ENCODE measurements at regions not wholly inside any gene's neighbourhood (a gene's known extent, or its start where the extent isn't known, plus 50 kb on each side); places are given as distances from the start of the nearest gene placed in this dataset.

- TF ChIP-seq REST (IDR thresholded peaks at IDR 0.05; ENCODE audit: unreplicated experiment) = no peak
- no peak for TF ChIP-seq STAT1 (IDR thresholded peaks at IDR 0.05; ENCODE audit: unreplicated experiment)
- TF ChIP-seq EZH2 (IDR thresholded peaks at IDR 0.05; ENCODE audit: low read depth, unreplicated experiment) = no peak
Observed at GRCh38 chr1:114037631-114037890, 58.3 kb downstream of the OLFML3 start (continued).

- H3K9me2 ChIP-seq (ENCODE audit: insufficient read depth) = peaks cover 33% of the 10 kb centered on the region
- peaks cover 13% of the 10 kb centered on the region; the same call in 2 of the 3 replicates for H3K36me3 Mint-ChIP-seq (ENCODE audit: low read depth)
- H3F3A ChIP-seq (replicated peaks; ENCODE audit: low read depth) = peaks cover 21% of the 10 kb centered on the region
- H3K27ac ChIP-seq (ENCODE audit: low read depth) = peak overlapping the region; percentile 98
- peak overlapping the region; percentile 97 for H3K27ac Mint-ChIP-seq
- no peaks in the 10 kb centered on the region for H3K36me3 ChIP-seq (ENCODE audit: insufficient read depth)
- H3K4me3 ChIP-seq = peak overlapping the region; percentile 17
- peaks cover 4% of the 10 kb centered on the region; the same call in 1 of the 3 replicates for H3K9me3 Mint-ChIP-seq
- DNase-seq (ENCODE audit: low spot score) (peak; percentile 60), ATAC-seq (peak; percentile 21)
- no peaks in the 10 kb centered on the region for H3K27me3 ChIP-seq (ENCODE audit: insufficient read depth)
- no peak overlapping the region for H3K4me3 Mint-ChIP-seq
- H3K4me2 ChIP-seq = peak overlapping the region; percentile 45
- no peak overlapping the region for H2AFZ ChIP-seq
- no peaks in the 10 kb centered on the region for H3K79me2 ChIP-seq (replicated peaks; ENCODE audit: insufficient read depth)
- H4K20me1 ChIP-seq (replicated peaks; ENCODE audit: insufficient read depth) = no peaks in the 10 kb centered on the region
- peaks cover 7% of the 10 kb centered on the region for H3K27me3 Mint-ChIP-seq (ENCODE audit: insufficient read depth, low read depth, poor library complexity)
- peaks cover 44% of the 10 kb centered on the region for H3K4me1 Mint-ChIP-seq
- H3K4me1 ChIP-seq (ENCODE audit: insufficient read depth) = peaks cover 44% of the 10 kb centered on the region
- 0 out of 2 replicates have a peak, but pooled peaks have one; percentile 14 for TF ChIP-seq CREB1 (CRISPR knock-in tag; IDR thresholded peaks at IDR 0.05; ENCODE audit: low read depth)
- peak; percentile 93 for TF ChIP-seq NANOG (IDR thresholded peaks at IDR 0.05; ENCODE audit: borderline replicate concordance)
- TF ChIP-seq ZNF114 (CRISPR knock-in tag; IDR thresholded peaks at IDR 0.05) = no peak
- no peak for TF ChIP-seq EZH2 (IDR thresholded peaks at IDR 0.05; ENCODE audit: low read depth, unreplicated experiment)
- TF ChIP-seq EZH2phosphoT487 (IDR thresholded peaks at IDR 0.05; ENCODE audit: unreplicated experiment) = no peak
- TF ChIP-seq POLR2AphosphoS5 (IDR thresholded peaks at IDR 0.05; ENCODE audit: low read depth) = peak; percentile 27; the same call in 1 of the 2 replicates
- no peak for TF ChIP-seq REST (IDR thresholded peaks at IDR 0.05; ENCODE audit: unreplicated experiment)
- TF ChIP-seq STAT1 (IDR thresholded peaks at IDR 0.05; ENCODE audit: unreplicated experiment) = no peak
- TF ChIP-seq JUNB (IDR thresholded peaks at IDR 0.05; ENCODE audit: unreplicated experiment) = no peak
- peak; percentile 43; the same call in 1 of the 2 replicates for TF ChIP-seq ZNF462 (CRISPR knock-in tag; IDR thresholded peaks at IDR 0.05)
Observed at GRCh38 chr1:114037962-114038816, 58.9 kb downstream of the OLFML3 start.
